GM18868 (cell line): ENCODE measurements at regions not wholly inside any gene's neighbourhood (a gene's known extent, or its start where the extent isn't known, plus 50 kb on each side); places are given as distances from the start of the nearest gene placed in this dataset.
"Not testable (repeated sequence)": the region's sequence is repeated elsewhere in the genome, so short reads cannot be mapped to it uniquely, and the experiment has no call there.

Experiments used
- ATAC-seq: cut with Tn5 transposase; IDR thresholded peaks from one replicate; pipeline ENCODE4 v1.9.1; 2021; ENCODE audit warnings: mild to moderate bottlenecking, moderate library complexity; ENCODE audit not compliant: unreplicated experiment

DNA sequence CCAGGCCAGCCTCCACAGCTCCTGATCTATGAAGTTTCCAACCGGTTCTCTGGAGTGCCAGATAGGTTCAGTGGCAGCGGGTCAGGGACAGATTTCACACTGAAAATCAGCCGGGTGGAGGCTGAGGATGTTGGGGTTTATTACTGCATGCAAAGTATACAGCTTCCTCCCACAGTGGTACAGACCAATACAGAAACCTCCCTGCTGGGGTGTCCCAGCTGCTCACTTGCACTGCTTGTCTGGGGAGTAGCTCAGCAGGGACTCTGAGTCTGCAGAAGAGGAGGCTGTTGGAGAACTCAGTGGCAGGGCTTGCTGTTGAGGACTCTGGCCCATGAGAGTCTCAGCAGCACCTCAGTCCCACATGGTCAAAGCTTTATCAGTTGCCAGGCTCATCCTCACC, 1256.6 kb downstream of the RPIA start:
- not testable (repeated sequence) for ATAC-seq

DNA sequence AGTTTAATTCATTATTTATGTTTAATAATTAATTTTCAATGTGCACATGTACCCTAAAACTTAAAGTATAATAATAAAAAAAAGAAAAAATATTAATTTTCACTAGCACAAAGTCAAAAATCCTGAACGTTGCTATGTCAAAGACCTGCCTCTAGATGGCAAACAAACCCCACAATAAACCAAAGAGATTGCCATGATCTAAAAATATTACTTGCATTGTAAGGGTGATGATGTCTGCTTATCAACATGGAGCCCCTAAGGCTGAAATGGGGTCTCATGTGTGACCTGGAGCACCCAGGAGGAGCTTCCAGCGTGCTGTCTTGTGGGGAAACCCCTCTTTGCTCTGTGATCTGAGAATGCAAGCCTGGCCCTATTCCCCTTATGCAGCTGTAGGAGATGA, 1259.3 kb downstream of the RPIA start:
- peak; percentile 60 for ATAC-seq

DNA sequence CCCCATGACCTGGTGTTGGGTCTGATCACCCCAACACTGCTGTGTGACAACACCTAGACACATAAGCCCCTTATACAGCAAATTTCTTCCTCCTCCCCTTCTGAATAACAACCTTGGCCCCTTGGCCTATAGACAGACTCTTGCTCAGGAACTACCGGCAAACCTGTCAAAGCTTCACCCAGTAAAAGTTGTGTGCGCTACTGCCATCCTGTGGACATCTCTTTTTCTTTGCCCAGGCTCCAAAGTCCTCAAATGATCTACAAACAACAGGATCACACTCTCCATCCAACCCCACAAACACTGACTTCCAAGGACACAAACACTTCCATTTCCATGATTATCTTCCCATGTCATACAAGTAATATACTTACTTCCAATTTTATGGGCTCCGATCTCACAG, 1265.8 kb downstream of the RPIA start:
- peak; percentile 55 for ATAC-seq

DNA sequence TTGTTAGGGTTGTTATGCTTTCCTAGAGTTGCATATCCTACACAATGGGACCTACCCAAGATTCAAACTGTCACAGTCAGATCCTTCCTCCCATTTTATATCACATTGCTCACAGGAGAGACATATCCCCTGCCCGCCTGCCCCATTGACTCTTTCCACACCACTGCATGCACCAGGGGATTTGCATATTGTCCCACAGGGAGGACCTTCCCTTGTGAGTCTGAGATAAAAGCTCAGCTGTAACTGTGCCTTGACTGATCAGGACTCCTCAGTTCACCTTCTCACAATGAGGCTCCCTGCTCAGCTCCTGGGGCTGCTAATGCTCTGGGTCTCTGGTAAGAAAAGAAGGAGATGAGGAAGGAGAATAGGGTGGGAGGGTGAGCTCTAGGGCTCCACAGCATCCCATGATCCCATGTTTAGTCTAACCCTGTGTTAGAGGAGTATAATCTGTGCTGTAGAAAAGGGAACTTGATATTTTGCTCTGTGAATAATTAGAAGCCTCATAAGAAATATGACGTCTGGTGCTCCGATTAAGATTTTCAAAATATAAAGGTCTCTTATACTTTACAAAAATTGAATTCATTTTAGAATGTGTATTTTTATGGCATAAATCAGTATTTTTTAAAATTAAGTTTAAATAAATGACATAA, 1268.4 kb downstream of the RPIA start:
- ATAC-seq = not testable (repeated sequence)

DNA sequence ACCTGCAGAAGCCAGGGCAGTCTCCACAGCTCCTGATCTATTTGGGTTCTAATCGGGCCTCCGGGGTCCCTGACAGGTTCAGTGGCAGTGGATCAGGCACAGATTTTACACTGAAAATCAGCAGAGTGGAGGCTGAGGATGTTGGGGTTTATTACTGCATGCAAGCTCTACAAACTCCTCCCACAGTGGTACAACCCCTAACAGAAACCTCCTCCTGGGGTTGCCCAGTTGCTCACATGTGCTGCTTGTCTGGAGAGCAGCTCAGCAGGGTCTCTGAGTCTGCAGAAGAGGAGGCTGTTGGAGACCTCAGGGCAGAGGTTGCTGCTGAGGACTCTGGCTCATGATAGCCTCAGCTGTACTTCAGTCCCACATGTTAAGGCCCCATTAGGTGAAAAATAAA, 1269.1 kb downstream of the RPIA start:
- ATAC-seq = not testable (repeated sequence)

DNA sequence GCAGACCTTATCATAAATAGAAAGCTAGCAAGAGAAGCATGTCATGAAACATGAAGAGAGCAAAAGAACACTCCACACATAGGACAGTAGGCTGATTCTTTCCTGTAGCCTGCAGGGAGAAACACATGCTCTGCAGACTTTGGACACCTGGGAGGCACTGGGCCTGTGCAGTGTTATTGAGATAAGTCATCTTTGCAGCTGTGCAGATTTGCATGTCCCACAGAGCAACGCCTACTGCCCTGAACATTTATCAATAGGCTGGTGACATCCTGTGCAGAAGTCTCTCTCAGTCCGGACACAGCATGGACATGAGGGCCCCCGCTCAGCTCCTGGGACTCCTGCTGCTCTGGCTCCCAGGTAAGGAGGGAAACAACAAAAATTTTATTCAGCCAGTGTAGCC, 1277.1 kb downstream of the RPIA start:
- ATAC-seq = peak; percentile 63

DNA sequence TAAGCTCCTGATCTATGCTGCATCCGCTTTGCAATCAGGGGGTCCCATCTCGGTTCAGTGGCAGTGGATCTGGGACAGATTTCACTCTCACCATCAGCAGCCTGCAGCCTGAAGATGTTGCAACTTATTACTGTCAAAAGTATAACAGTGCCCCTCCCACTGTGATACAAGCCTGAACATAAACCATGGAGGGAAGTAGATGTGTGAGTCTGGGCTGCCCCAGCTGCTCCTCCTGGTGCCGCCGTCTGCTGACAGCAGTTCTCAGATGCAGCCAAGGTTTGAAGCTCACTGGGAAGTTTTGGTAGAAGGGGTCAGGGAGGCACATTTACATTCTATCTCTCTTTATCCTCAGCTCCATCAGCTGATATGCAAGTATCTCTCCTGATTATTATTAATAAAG, 1277.7 kb downstream of the RPIA start:
- ATAC-seq = peak; percentile 72

DNA sequence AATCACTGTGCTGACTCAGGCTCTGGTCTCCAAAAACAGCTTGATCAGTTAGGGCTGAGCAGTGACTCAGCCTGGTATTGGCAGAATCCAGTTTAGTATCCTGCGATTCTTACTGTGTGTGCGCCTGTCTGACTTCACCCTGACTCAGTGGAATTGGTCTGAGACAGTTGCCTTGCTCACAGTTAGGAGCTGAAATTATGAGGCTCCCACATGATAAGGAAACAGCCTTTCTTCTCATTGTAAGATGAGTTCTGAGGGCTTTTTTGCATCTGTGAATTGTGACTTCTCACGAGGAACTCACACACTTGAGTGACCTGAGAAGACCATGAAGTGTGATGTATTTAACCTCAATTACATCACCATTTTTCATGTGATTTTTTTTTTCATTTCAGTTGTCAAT, 1282.4 kb downstream of the RPIA start:
- ATAC-seq = not testable (repeated sequence)

DNA sequence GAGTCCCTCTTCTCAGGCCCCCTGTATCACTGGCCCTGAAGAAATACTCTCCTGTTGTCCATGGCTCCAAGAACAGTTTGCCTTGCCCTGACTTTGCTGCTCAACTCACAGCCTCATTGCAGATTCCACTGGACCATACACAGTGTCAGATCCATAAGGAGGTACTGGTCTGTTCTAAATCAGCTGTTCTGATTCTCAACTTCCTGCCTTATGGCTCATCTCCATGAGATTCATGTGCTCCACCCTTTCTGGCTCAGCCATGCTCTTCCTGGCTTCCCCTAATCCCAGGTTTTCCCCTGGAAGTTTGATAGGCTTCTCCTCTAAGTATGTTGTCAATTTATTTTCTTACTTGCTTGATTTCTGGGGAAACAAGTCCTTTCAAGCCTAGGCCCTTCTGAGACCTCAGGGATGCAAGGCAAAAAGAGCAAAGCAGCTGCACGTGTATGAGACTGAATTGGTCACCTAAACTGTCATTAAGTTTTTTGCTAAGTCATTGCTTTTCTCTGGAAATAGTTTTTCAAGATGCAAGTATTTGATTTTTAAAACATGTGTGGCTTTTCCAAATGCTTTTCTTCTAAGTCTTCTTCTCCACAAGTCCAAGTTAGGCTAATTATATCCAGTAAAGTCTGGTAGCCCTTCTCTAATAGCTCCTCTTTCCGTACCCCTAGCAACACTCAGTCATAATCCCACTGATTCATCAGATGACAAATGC, 1288.5 kb downstream of the RPIA start:
- not testable (repeated sequence) for ATAC-seq

DNA sequence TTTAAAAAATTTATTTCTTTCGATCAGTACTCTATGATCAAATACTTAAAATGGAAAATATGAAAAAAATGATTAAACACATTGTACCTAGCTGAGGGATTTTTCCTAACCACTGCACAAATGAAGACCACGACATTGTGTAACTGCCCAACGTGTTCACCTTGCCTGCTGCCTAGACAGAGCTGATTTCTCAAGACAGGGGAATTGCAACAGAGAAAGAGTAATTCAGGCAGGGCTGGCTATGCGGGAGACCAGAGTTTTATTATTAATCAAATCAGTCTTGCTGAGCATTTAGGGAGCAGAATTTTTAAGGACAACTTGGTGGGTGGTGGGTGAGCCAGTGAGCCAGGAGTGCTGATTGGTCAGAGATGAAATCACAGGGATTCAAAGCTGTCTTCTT, 1290.8 kb downstream of the RPIA start:
- not testable (repeated sequence) for ATAC-seq

DNA sequence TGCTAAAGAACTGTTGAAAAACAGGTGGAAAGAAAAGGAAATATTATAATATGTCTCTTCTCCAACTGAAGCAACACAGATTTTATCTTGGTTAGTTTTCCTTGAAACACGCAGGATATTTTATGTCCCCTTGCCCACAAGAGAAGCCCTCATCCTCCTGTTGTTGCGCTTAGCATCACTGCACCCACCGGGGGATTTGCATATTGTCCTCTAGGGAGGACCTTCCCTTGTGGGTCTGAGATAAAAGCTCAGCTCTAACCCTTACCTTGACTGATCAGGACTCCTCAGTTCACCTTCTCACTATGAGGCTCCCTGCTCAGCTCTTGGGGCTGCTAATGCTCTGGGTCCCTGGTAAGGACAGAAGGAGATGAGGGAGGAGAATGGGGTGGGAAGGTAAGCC, 1294.2 kb downstream of the RPIA start:
- not testable (repeated sequence) for ATAC-seq

DNA sequence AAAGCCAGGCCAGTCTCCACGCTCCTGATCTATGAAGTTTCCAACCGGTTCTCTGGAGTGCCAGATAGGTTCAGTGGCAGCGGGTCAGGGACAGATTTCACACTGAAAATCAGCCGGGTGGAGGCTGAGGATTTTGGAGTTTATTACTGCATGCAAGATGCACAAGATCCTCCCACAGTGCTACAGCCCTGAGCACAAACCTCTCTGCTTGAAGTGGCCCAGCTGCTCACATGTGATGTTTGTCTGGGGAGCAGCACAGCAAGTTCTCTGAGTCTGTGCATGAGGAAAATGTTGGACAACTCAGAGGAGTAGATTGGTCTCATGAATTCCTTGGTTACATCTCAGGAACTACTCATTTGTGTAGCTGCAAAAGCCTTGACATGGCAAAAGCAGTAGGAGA, 1295.1 kb downstream of the RPIA start:
- not testable (repeated sequence) for ATAC-seq

DNA sequence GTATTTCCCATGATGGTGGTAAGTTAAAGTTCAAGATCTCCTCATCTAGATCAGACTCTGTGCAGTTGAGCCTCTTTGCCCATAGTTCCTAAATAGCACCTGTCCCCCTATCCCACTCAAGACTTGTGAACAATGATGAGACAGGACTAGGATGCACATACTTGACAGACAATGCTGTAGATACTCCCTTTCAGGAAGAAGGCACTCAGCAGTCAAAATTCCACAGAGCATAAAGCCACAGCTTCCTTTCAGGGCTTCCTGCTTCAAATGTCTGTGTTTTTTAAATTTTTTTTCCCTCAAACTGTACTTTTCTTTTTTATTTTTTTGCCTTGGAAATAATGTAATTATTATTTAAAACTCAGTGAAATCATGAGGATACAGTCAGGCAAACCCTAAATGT, 1305.3 kb downstream of the RPIA start:
- ATAC-seq = not testable (repeated sequence)

DNA sequence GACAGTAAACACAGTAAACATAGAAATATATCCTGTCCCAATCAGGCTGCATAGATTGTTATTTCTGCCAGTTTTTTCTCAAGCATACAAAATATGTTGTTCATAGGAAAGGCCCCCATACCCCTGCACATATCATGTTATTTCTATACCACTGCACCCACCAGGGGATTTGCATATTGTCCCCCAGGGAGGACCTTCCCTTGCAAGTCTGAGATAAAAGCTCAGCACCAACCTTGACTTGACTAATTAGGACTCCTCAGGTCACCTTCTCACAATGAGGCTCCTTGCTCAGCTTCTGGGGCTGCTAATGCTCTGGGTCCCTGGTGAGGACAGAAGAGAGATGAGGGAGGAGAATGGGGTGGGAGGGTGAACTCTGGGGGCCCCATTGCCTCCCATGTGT, 1313.1 kb downstream of the RPIA start:
- not testable (repeated sequence) for ATAC-seq

DNA sequence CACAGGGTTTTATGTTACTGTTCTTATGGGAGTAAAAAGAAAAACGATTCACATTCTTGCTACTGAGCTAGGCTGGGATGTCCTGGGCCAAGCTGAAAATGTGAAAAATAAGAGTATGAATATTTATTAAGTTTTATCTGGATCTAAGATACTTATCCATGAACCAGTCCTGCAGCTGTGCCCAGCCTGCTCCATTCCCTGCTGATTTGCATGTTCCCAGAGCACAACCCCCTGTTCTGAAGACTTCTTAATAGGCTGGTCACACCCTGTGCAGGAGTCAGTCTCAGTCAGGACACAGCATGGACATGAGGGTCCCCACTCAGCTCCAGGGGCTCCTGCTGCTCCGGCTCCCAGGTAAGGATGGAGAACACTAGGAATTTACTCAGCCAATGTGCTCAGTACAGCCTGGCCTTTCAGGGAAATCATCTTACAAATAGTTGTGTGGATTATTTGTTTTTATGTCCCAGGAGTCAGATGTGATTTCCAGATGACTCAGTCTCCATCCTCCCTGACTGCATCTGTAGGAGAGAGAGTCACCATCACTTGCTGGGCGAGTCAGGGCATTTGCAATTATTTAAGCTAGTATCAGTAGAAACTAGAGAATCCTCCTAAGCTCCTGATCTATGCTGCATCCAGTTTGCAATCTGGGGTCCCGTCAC, 1319.1 kb downstream of the RPIA start:
- ATAC-seq = not testable (repeated sequence)

DNA sequence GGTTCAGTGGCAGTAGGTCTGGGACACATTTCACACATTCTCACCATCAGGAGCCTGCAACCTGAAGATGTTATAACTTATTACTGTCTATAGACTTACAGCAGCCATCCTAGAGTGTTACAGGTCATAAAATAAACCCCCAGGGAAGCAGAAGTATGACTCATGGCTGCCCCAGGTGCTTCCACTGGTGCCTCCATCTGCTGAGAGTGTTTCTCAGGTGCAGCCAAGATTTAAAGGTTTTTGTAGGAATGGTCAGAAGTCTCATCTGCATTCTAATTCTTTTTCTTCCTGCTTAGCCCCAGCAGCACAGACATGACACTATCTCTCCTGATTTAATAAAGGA, 1319.6 kb downstream of the RPIA start:
- not testable (repeated sequence) for ATAC-seq

DNA sequence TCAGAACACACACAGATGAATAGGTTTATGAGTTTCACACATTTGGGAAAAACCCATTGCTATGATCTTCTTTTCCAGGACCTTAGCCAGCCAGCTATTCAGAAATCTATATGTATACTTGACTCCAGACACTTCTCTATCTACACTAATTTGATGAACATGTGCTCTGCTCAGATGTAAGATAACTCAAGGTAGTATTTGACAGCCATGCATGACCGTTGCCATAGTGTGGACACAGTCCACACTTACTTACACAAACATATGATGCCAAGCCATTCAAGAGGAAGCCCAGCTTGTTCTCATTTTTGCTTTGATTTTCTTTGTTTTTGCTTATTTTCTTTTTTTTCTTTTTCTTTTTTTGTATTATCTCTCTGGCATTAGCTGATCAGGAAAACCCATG, 1328.4 kb downstream of the RPIA start:
- not testable (repeated sequence) for ATAC-seq

DNA sequence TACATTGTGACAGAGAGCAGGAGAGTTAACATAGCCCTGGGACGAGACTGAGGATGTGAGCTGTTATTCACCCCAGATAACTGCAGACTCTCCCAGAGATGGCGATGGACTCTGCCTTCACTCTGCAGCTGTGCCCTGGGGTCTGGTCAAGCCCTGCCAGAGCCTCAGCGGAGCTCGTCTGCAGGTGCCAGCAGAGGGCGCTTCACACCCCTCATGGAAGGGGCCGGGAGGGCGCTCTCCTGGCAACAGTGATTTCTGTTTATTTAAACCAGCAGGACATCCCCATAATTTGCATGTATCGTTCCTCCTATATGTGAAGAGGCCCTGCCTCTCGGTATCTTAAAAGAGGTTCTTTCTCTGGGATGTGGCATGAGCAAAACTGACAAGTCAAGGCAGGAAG, 1329.8 kb downstream of the RPIA start:
- peak; percentile 76 for ATAC-seq

DNA sequence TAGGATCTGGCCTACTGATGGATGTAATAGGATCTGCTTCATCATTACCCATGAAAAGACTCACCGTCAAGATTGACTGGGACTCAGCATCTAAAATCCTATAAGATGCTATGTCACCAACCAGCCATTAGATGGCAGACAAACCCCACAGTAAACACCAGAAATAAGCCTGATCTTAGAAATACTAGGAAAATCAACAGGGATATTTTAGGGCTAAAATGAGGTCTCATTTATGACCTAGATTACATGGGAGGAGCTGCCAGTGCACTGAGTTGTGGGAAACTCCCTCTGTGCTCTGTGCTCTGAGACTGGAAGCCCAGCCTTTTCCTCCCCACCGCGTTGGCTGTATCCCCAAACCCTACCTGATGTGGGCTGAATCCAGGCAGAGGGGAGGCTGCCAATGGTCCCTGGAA, 1335.8 kb downstream of the RPIA start:
- peak; percentile 74 for ATAC-seq

DNA sequence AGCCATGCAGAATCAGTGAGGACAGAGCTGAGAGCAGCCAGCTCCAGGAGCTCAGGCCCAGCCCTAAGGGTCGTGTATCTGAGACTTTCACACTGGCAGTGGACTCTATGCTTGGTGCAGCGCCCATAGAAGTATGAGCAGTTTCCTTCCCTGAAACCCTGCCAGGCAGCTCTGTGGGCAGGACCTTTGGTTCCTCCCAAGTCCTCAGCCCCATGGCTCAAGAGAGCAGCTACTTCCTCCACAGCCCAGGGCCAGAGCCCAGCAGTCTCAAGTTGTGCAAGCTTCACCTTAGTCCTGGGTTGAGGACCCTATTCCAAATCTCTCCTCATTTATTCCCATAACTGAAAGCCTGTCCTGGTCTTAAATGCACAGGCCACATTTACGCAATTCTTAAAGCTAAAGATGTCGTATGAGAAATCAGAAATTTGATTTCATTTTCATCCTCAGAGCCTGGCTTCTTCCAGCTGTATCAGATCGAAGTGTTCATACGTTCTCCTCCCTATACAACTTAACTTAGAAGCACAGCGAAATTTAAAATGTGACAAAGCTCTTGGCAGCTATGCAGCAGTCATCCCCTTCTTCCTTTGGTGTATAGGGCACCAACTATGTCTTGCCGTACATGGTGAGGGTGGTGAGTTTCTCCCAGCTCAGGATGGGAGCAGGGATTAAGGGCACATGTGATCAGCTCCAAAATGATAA, 1337.1 kb downstream of the RPIA start:
- ATAC-seq = not testable (repeated sequence)

DNA sequence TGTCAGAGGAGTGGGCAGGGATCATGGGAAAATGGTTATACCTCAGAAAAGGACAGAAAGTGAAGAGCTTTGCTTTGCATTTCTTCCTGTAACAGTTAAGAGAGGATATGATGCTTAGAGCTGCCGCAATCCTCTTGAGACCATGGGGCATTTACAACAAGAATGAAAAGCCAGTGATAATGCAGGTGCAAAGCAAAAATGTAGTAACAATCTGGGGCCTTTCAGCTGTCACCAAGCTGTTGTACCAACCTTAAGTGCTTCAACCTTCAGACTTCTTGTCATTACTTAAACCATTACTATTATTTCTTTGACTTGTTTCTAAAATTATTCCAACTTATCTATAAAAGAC, 1337.6 kb downstream of the RPIA start:
- ATAC-seq = not testable (repeated sequence)

DNA sequence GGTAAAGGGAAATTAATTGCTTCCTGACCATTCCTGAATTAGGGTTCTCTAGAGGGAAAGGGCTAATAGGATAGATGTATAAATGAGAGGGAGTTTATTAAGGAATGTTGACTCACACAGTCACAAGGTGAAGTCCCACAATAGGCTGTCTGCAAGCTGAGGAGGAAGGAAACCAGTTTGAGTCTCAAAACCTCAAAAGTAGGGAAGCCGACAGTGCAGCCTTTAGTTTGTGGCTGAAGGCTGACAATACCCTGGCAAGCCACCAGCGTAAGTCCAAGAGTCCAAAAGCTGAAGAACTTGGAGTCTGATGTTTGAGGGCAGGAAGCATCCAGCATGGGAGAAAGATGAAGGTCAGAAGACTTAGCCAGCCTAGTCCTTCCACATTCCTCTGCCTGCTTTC, 1340.8 kb downstream of the RPIA start:
- not testable (repeated sequence) for ATAC-seq
